Progenitor cell of endocrine pancreas (in vitro differentiated cells): ENCODE measurements at regions not wholly inside any gene's neighbourhood (a gene's known extent, or its start where the extent isn't known, plus 50 kb on each side); places are given as distances from the start of the nearest gene placed in this dataset.

Experiments
- DNase-seq: peaks from one replicate; pipeline ENCODE4 v3.0.0; 2021; ENCODE audit warnings: low spot score; ENCODE audit not compliant: unreplicated experiment
- H3K27ac Mint-ChIP-seq: 2 replicates; pipeline ENCODE4 v1.8.0; 2021; ENCODE audit warnings: mild to moderate bottlenecking, moderate library complexity, mixed read lengths
- H3K27me3 Mint-ChIP-seq: 2 replicates; pipeline ENCODE4 v1.8.0; 2021; ENCODE audit warnings: mixed read lengths
- H3K36me3 Mint-ChIP-seq: 2 replicates; pipeline ENCODE4 v1.8.0; 2022; ENCODE audit warnings: mixed read lengths; ENCODE audit not compliant: insufficient read depth
- H3K4me1 Mint-ChIP-seq: 2 replicates; pipeline ENCODE4 v1.8.0; 2021; ENCODE audit warnings: low read depth, mixed read lengths
- H3K4me3 Mint-ChIP-seq: 2 replicates; pipeline ENCODE4 v1.8.0; 2021; ENCODE audit warnings: low read depth, mild to moderate bottlenecking, moderate library complexity, mixed read lengths
- H3K9me3 Mint-ChIP-seq: 2 replicates; pipeline ENCODE4 v1.8.0; 2021; ENCODE audit warnings: low read depth, mixed read lengths
- TF ChIP-seq, protein P1 (sequence below): fragments of 200-600 bp; sonication (generic); IDR thresholded peaks from one replicate; pipeline ENCODE4 v1.5.0; 2021; ENCODE audit warnings: antibody characterized with exemption, mild to moderate bottlenecking; ENCODE audit not compliant: unreplicated experiment

DNA sequence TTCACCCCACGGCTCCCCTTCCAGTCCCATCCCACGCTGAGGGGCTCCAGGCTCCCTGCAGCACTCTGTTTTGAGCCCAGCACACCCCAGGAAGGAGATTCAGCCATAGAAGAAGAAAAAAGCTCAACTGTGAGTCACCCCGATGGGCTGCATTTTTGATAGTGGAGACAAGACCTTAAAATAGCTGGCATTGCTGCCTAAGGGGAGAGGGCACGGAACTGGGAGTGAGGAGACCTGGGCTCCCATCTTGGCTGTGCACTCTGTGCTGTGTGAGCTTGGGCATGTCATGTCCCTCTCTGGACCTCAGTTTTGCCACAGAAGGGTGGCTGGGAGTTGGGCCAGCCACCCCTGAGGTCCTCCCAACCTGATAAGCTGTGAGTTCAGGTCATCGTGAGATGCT lies 57.2 kb upstream of the SMAD6 start:
- TF ChIP-seq, protein P1, sequence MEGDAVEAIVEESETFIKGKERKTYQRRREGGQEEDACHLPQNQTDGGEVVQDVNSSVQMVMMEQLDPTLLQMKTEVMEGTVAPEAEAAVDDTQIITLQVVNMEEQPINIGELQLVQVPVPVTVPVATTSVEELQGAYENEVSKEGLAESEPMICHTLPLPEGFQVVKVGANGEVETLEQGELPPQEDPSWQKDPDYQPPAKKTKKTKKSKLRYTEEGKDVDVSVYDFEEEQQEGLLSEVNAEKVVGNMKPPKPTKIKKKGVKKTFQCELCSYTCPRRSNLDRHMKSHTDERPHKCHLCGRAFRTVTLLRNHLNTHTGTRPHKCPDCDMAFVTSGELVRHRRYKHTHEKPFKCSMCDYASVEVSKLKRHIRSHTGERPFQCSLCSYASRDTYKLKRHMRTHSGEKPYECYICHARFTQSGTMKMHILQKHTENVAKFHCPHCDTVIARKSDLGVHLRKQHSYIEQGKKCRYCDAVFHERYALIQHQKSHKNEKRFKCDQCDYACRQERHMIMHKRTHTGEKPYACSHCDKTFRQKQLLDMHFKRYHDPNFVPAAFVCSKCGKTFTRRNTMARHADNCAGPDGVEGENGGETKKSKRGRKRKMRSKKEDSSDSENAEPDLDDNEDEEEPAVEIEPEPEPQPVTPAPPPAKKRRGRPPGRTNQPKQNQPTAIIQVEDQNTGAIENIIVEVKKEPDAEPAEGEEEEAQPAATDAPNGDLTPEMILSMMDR, result no peak
- Mint-ChIP-seq H3K4me1 (peaks cover 9% of the 10 kb centered on the region), H3K27me3 (peaks cover 7% of the 10 kb centered on the region), H3K27ac (no peak overlapping the region), H3K9me3 (no peaks in the 10 kb centered on the region), H3K4me3 (no peak overlapping the region), H3K36me3 (no peaks in the 10 kb centered on the region)
- DNase-seq, result no peak

DNA sequence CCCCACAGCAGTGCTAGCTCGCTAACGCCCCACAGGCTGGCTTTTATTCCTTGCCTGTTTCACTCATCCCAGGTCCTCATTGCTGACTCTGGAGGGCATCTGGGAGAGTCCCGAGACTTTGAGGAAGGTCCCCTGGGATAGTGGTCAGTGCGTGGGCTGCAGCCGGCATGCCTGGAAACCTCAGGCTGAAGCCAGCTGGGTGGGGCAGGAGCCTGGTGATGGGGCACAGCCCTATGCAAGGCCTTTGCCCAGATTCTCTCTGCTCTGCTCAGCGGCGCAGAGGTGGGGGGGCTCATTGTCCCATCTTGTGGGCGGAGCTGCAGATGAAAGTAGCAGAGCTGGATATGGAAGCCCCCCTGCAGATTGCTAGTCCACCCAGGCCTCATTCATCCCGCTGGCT lies 55.7 kb upstream of the SMAD6 start:
- Mint-ChIP-seq H3K9me3 (no peaks in the 10 kb centered on the region), H3K27me3 (peaks cover 7% of the 10 kb centered on the region), H3K4me3 (no peak overlapping the region), H3K27ac (no peak overlapping the region), H3K4me1 (peaks cover 15% of the 10 kb centered on the region), H3K36me3 (no peaks in the 10 kb centered on the region)
- TF ChIP-seq, protein P1, result no peak
- DNase-seq, result no peak

DNA sequence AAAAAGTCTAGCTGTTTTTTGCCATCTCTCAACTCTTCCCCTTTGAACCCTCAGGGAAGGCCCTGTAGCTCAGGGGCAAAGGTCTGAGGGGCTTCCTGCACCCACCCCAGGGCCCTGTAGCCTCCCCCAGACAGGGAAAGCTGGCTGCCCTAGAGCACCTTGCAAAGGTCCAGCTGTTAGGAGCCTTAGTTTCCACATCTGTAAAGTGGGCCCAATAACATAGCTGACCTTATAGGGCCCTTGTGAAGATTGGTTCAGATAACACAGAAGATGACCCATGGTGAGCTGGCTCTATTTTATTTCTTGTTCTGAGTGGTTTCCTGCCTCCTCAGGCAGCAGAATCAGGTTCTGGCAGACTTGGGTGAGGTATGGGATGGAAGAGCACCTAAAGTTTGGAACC lies 55.2 kb upstream of the SMAD6 start:
- Mint-ChIP-seq H3K36me3 (no peaks in the 10 kb centered on the region), H3K9me3 (no peaks in the 10 kb centered on the region), H3K27me3 (peaks cover 7% of the 10 kb centered on the region), H3K27ac (no peak overlapping the region), H3K4me3 (no peak overlapping the region), H3K4me1 (peaks cover 17% of the 10 kb centered on the region)
- TF ChIP-seq, protein P1, result no peak
- no peak for DNase-seq

DNA sequence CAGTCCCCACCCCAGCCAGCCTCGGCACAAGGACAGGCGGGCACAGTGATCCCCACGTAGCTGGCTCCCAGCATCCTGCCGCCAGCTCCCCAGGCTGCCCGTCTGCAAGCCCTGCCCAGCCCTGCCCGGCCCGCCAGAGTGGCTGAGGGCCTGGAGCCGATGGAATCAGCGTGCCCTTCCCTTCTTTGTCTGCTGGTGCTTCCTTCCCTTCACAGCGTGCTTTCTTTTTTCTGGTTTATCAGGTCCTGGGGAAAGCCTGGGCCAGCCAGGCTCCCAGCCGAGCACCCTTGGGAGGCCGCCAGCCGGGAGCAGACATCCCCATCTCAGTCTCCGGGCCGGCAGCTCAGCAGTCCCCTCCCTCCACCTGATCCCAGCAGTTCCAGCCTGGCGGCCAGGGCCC lies 54.7 kb upstream of the SMAD6 start:
- Mint-ChIP-seq H3K4me3 (no peak overlapping the region), H3K36me3 (no peaks in the 10 kb centered on the region), H3K9me3 (no peaks in the 10 kb centered on the region), H3K4me1 (peaks cover 23% of the 10 kb centered on the region), H3K27ac (no peak overlapping the region), H3K27me3 (peaks cover 7% of the 10 kb centered on the region)
- DNase-seq, result no peak
- TF ChIP-seq, protein P1, result no peak

DNA sequence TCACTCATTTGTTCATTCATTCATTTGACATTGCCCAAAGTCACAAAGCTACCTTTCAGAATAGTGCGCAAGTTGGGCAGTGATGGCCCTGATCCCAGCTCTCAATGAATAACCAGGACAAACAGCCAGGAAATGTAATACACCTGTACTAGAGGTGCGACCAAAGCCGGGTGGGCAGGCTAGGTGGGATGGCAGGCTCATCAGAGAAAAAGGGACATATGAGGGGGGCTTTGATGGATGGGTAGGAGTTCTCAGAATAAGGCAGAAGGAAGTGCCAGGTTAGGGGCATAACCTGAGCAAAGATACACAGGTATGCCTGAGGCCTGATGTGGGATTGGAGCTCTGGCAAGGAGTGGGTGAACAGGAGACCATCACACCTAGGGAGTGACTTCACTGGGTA lies 53.4 kb upstream of the SMAD6 start:
- Mint-ChIP-seq H3K9me3 (no peaks in the 10 kb centered on the region), H3K4me3 (no peak overlapping the region), H3K4me1 (peaks cover 33% of the 10 kb centered on the region), H3K27ac (no peak overlapping the region), H3K36me3 (no peaks in the 10 kb centered on the region), H3K27me3 (peaks cover 11% of the 10 kb centered on the region)
- TF ChIP-seq, protein P1, result no peak
- DNase-seq, result no peak
